ENCODE measurements at regions not wholly inside any gene's neighbourhood (a gene's known extent, or its start where the extent isn't known, plus 50 kb on each side); places are given as distances from the start of the nearest gene placed in this dataset.

- Mint-ChIP-seq H3K4me3 (no peak overlapping the region), H3K27ac (no peak overlapping the region)
Observed at GRCh38 chr7:115511330-115511729, 519.2 kb downstream of the TFEC start.

DNA sequence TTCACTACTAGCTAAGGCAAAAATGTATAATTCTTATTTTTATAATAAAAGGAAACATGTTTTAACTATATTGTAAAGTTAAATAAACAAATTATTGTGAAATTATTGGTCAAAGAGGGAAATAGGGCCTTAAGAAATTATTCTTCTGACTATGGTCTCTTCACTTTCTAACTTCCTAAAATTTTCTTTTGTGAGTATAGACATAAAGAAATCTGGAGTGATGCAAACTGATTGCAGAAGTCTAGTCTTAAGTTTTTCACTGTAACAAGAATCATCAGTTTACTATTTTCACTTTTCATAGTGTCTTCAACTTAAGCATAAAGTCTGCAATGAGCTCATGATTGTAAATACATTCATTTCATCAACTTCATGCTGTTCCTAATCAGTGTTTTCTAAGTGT is 525.4 kb downstream of the TFEC start:
- Mint-ChIP-seq H3K36me3 (ENCODE audit: low read depth) (no peaks in the 10 kb centered on the region), H3K4me1 (ENCODE audit: low read depth) (peaks cover 14% of the 10 kb centered on the region), H3K27me3 (peaks cover 5% of the 10 kb centered on the region), H3K9me3 (no peaks in the 10 kb centered on the region), H3K27ac (no peak overlapping the region), H3K4me3 (no peak overlapping the region)
- intact Hi-C loops (cut with micrococcal nuclease) = no loop called here

More at GRCh38 chr7:115511330-115511729, 519.2 kb downstream of the TFEC start:
- Mint-ChIP-seq H3K9me3 (no peaks in the 10 kb centered on the region), H3K27me3 (peaks cover 5% of the 10 kb centered on the region), H3K4me1 (ENCODE audit: low read depth) (no peaks in the 10 kb centered on the region), H3K36me3 (ENCODE audit: low read depth) (no peaks in the 10 kb centered on the region)
- intact Hi-C loops (cut with micrococcal nuclease) = no loop called here

- intact Hi-C loops (cut with micrococcal nuclease) = no loop called here
- H3K4me3 Mint-ChIP-seq = no peak overlapping the region
- no peak overlapping the region for H3K27ac Mint-ChIP-seq
- no peaks in the 10 kb centered on the region for H3K9me3 Mint-ChIP-seq
- no peaks in the 10 kb centered on the region for H3K36me3 Mint-ChIP-seq (ENCODE audit: low read depth)
- peaks cover 5% of the 10 kb centered on the region for H3K27me3 Mint-ChIP-seq
- peaks cover 18% of the 10 kb centered on the region for H3K4me1 Mint-ChIP-seq (ENCODE audit: low read depth)
Observed at GRCh38 chr7:115499956-115500355, 530.6 kb downstream of the TFEC start.

GRCh38 chr7:115496006-115496405 is 534.6 kb downstream of the TFEC start:
- Mint-ChIP-seq H3K9me3 (no peaks in the 10 kb centered on the region), H3K4me3 (no peak overlapping the region), H3K36me3 (ENCODE audit: low read depth) (no peaks in the 10 kb centered on the region), H3K4me1 (ENCODE audit: low read depth) (peaks cover 9% of the 10 kb centered on the region), H3K27me3 (peaks cover 5% of the 10 kb centered on the region), H3K27ac (no peak overlapping the region)
- intact Hi-C loops (cut with micrococcal nuclease) = no loop called here

GRCh38 chr7:115494529-115495147 is 535.9 kb downstream of the TFEC start:
- peaks cover 5% of the 10 kb centered on the region for H3K27me3 Mint-ChIP-seq
- peaks cover 9% of the 10 kb centered on the region for H3K4me1 Mint-ChIP-seq (ENCODE audit: low read depth)
- no peaks in the 10 kb centered on the region for H3K9me3 Mint-ChIP-seq
- H3K36me3 Mint-ChIP-seq (ENCODE audit: low read depth) = no peaks in the 10 kb centered on the region
- no peak overlapping the region for H3K27ac Mint-ChIP-seq
- H3K4me3 Mint-ChIP-seq = no peak overlapping the region
- intact Hi-C loops (cut with micrococcal nuclease) = no loop called here

DNA sequence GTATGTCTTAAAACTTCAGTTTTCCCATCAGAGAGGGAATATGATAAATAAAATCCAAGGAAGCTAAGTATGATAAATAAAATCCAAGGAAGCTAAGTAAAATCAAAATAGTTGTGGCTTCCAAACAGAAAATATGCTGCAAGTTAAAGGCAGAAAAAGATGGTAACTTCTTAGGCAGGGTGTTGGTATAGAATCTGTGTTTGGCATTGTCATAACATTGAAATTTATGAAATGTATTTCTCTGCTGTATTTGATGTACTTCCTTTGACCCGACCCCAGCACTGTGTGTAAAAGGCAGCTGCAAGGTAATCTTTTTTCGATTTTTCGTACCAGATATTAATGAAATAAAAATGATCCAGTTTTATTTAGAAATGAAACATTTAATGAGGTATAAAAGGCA is 537.2 kb downstream of the TFEC start:
- H3K27ac Mint-ChIP-seq = no peak overlapping the region
- H3K4me3 Mint-ChIP-seq = no peak overlapping the region
- peaks cover 9% of the 10 kb centered on the region for H3K4me1 Mint-ChIP-seq (ENCODE audit: low read depth)
- H3K27me3 Mint-ChIP-seq = peaks cover 5% of the 10 kb centered on the region
- H3K36me3 Mint-ChIP-seq (ENCODE audit: low read depth) = no peaks in the 10 kb centered on the region
- no peaks in the 10 kb centered on the region for H3K9me3 Mint-ChIP-seq
- intact Hi-C loops (cut with micrococcal nuclease) = no loop called here

DNA sequence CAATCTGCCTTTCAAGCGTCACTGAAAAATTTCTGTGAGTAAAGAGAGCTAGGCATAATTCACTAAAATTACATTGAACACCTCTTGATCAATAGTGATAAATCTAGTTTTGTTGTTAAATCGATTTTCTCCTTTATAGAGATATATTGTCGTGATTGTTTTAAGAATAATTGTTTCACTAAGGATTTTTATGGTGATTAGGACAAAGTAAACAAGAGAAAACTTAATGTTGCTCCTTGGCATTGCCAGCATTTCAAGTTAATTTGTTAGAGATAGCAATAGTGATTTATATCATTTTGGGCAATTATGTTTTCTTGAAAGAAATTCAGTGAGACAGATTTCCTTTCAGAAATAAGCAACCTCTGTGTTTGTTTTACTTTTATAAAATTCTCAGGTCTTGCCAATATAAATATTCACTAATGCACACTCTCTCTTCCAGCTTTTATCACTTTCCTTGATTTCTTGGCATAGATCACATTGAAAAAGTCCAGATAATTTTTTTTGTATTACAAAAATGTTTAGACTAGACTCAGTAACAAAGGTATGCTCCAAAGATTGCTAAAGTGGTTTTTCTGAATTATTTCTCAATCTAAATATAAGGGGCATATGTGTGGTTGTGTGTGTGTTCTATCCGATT is 538.7 kb downstream of the TFEC start:
- no peaks in the 10 kb centered on the region for H3K36me3 Mint-ChIP-seq (ENCODE audit: low read depth)
- intact Hi-C loops (cut with micrococcal nuclease) = no loop called here
- no peak overlapping the region for H3K27ac Mint-ChIP-seq
- H3K4me3 Mint-ChIP-seq = no peak overlapping the region
- H3K27me3 Mint-ChIP-seq = no peaks in the 10 kb centered on the region
- H3K4me1 Mint-ChIP-seq (ENCODE audit: low read depth) = peaks cover under 1% of the 10 kb centered on the region
- no peaks in the 10 kb centered on the region for H3K9me3 Mint-ChIP-seq

DNA sequence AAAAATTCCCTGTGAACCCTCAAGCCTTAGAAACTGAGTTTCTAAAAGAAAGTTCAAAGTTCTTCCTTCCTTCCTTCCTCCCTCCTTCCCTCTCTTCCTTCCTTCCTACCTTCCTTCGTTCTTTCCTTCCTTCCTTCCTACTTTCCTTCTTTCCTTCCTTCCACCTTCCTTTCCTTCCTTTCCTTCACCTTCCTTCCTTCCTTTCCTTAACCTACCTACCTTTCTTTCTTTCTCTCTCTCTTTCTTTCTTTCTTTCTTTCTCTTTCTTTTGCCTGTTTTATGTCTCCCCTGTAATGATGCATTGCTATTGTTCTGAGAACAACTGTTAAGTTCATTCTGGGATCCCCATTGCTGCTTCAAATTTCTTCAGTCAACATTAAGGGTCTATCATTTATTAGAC is 551.1 kb downstream of the TFEC start:
- H3K36me3 Mint-ChIP-seq (ENCODE audit: low read depth) = no peaks in the 10 kb centered on the region
- intact Hi-C loops (cut with micrococcal nuclease) = loop anchor here (10.0 kb wide), 1 partner anchor 615 kb away; no protein-coding TSS in a partner anchor
- no peak overlapping the region for H3K4me3 Mint-ChIP-seq

DNA sequence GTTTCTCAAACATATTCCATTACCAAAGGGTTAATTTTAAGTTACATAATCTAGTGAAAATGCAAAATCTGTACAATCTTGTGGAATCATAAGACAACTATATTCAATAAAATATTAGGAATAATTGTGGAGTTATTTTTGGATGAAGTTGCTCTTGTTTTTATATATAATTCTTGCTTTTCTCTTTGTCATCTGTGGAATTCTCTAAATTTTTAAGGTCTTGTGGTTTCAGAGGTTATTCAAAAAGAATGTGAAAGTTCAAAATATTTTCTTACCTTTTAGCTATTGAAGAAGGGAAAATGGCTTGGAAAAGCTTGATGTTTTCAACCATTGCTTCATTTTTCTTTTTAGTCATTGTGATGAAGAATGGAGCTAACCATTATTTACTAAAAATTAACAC is 552.1 kb downstream of the TFEC start:
- intact Hi-C loops (cut with micrococcal nuclease) = loop anchor here (10.0 kb wide), 1 partner anchor 614 kb away; no protein-coding TSS in a partner anchor
- no peaks in the 10 kb centered on the region for H3K9me3 Mint-ChIP-seq
- no peaks in the 10 kb centered on the region for H3K36me3 Mint-ChIP-seq (ENCODE audit: low read depth)
- peaks cover 31% of the 10 kb centered on the region for H3K27me3 Mint-ChIP-seq
- no peak overlapping the region for H3K4me3 Mint-ChIP-seq
- peaks cover 10% of the 10 kb centered on the region for H3K4me1 Mint-ChIP-seq (ENCODE audit: low read depth)
- no peak overlapping the region for H3K27ac Mint-ChIP-seq

More for the DNA sequence above, 551.1 kb downstream of the TFEC start:
- Mint-ChIP-seq H3K27ac (no peak overlapping the region), H3K4me1 (ENCODE audit: low read depth) (peaks cover 10% of the 10 kb centered on the region), H3K9me3 (no peaks in the 10 kb centered on the region), H3K27me3 (peaks cover 34% of the 10 kb centered on the region)

GRCh38 chr7:115477193-115477651 is 553.3 kb downstream of the TFEC start:
- Mint-ChIP-seq H3K4me1 (ENCODE audit: low read depth) (peaks cover 10% of the 10 kb centered on the region), H3K27me3 (peaks cover 31% of the 10 kb centered on the region), H3K4me3 (peak overlapping the region; percentile 66), H3K9me3 (no peaks in the 10 kb centered on the region), H3K36me3 (ENCODE audit: low read depth) (no peaks in the 10 kb centered on the region), H3K27ac (no peak overlapping the region)
- intact Hi-C loops (cut with micrococcal nuclease) = loop anchor here (10.0 kb wide), 1 partner anchor 612 kb away; no protein-coding TSS in a partner anchor

GRCh38 chr7:115476671-115477181 is 553.8 kb downstream of the TFEC start:
- no peaks in the 10 kb centered on the region for H3K9me3 Mint-ChIP-seq
- peaks cover 31% of the 10 kb centered on the region for H3K27me3 Mint-ChIP-seq
- intact Hi-C loops (cut with micrococcal nuclease) = loop anchor here (1.0 to 10.0 kb wide), 2 partner anchors 25 to 612 kb away; no protein-coding TSS in a partner anchor
- H3K4me1 Mint-ChIP-seq (ENCODE audit: low read depth) = peaks cover 10% of the 10 kb centered on the region
- H3K4me3 Mint-ChIP-seq = peak overlapping the region; percentile 66
- no peaks in the 10 kb centered on the region for H3K36me3 Mint-ChIP-seq (ENCODE audit: low read depth)
- no peak overlapping the region for H3K27ac Mint-ChIP-seq

DNA sequence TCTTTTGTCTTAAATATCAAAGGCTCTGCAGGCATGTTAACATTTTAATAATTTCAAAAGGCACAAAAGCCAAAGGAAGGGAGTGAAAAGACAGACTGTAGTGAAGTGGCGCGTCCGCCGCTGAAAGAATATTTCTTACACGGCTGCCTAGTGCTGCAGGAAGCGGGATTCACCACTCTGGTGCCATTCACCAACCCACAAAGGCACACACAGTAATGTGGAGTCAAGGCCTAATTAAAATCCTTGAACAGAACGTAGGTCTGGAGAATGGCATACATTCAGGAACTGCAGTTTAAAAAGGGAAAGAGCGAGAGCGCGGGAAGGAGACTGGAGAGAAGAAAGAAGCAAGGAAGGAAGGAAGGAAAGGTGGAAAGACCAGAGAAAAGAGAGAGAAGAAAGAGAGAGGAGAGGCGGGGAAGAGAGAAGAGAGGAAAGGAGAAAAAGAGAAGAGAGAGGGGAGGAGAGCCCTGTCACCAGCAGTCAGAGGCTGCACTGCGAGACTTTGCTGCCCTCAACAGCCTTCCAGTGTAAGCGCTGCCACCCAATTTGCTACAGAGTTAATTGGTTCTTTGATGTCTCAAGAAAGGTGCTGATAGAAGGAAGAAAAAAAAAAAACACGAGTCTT is 554.0 kb downstream of the MDFIC start:
- Mint-ChIP-seq H3K4me3 (no peak overlapping the region), H3K9me3 (no peaks in the 10 kb centered on the region), H3K27ac (no peak overlapping the region), H3K36me3 (ENCODE audit: low read depth) (no peaks in the 10 kb centered on the region), H3K27me3 (peaks cover 31% of the 10 kb centered on the region), H3K4me1 (ENCODE audit: low read depth) (peaks cover 10% of the 10 kb centered on the region)
- intact Hi-C loops (cut with micrococcal nuclease) = loop anchor here (1.0 to 10.0 kb wide), 2 partner anchors 25 to 611 kb away; no protein-coding TSS in a partner anchor

- intact Hi-C loops (cut with micrococcal nuclease) = loop anchor here (10.0 kb wide), 1 partner anchor 610 kb away; no protein-coding TSS in a partner anchor
- peaks cover 10% of the 10 kb centered on the region for H3K4me1 Mint-ChIP-seq (ENCODE audit: low read depth)
- no peak overlapping the region for H3K4me3 Mint-ChIP-seq
- H3K36me3 Mint-ChIP-seq (ENCODE audit: low read depth) = no peaks in the 10 kb centered on the region
- no peak overlapping the region for H3K27ac Mint-ChIP-seq
- no peaks in the 10 kb centered on the region for H3K9me3 Mint-ChIP-seq
- H3K27me3 Mint-ChIP-seq = peaks cover 31% of the 10 kb centered on the region
Observed at GRCh38 chr7:115475206-115475605, 553.3 kb downstream of the MDFIC start.

DNA sequence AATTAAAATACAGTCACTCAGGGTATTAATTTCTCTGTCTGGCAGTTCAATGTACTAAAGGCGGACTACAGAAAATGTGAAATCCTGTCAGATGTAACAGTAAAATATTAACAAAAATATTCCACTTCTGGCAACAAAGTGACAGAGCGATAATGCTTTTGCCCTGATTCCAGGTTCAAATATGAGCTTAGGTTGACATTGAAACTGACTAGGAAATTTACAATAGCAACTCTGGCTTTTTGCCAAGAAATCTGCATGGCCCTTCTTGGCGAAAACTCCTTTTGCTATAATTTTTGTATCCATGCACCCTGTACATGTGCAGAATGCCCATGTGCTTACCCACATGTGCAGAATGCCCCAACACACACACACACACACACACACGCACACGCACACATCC is 552.2 kb downstream of the MDFIC start:
- peaks cover 25% of the 10 kb centered on the region for H3K27me3 Mint-ChIP-seq
- peaks cover 10% of the 10 kb centered on the region for H3K4me1 Mint-ChIP-seq (ENCODE audit: low read depth)
- intact Hi-C loops (cut with micrococcal nuclease) = loop anchor here (10.0 kb wide), 1 partner anchor 609 kb away; no protein-coding TSS in a partner anchor
- no peak overlapping the region for H3K4me3 Mint-ChIP-seq
- no peak overlapping the region for H3K27ac Mint-ChIP-seq
- no peaks in the 10 kb centered on the region for H3K9me3 Mint-ChIP-seq
- H3K36me3 Mint-ChIP-seq (ENCODE audit: low read depth) = no peaks in the 10 kb centered on the region

All from dendritic cell treated with granulocyte-macrophage colony-stimulating factor and Interleukin-4, amounts not matched to agents 40 ng/mL and 50 ng/mL, for 4 days (primary cell).